Aorta (tissue), 5 donors: ENCODE measurements at regions not wholly inside any gene's neighbourhood (a gene's known extent, or its start where the extent isn't known, plus 50 kb on each side); places are given as distances from the start of the nearest gene placed in this dataset.
"Not testable (repeated sequence)": the region's sequence is repeated elsewhere in the genome, so short reads cannot be mapped to it uniquely, and the experiment has no call there.

ENCODE experiments used
- ATAC-seq: fragments of 200-7000 bp; cut with Tn5 transposase; one replicate; pipeline ENCODE4 v1.9.1; 2022; ENCODE audit warnings: moderate library complexity; ENCODE audit not compliant: low FRiP score
- DNase-seq, 2 donors: peaks; one replicate each; pipeline ENCODE4 v3.0.0-alpha.2; 2020
- H3K27ac ChIP-seq, 2 donors: one replicate each; pipeline ENCODE4 v1.5.1; 2013; ENCODE audit warnings: low read length in 2 of 2, mild to moderate bottlenecking in 2 of 2, moderate library complexity in 2 of 2, control low read depth in 1 of 2, inconsistent platforms in 1 of 2, low read depth in 1 of 2
- H3K27me3 ChIP-seq, 2 donors: one replicate each; pipeline ENCODE4 v1.6.1; 2013; ENCODE audit warnings: control low read depth in 1 of 2, low read length in 1 of 2, mild to moderate bottlenecking in 1 of 2, moderate library complexity in 1 of 2; ENCODE audit not compliant: insufficient read depth in 2 of 2, control insufficient read depth in 1 of 2
- H3K36me3 ChIP-seq, 2 donors: one replicate each; pipeline ENCODE4 v1.6.1; 2013; ENCODE audit warnings: control low read depth in 1 of 2, low read length in 1 of 2, mild to moderate bottlenecking in 1 of 2; ENCODE audit not compliant: insufficient read depth in 2 of 2, control insufficient read depth in 1 of 2
- H3K4me1 ChIP-seq, 2 donors: one replicate each; pipeline ENCODE4 v1.6.1; 2013; ENCODE audit warnings: low read length in 2 of 2, control low read depth in 1 of 2, mild to moderate bottlenecking in 1 of 2, moderate library complexity in 1 of 2; ENCODE audit not compliant: insufficient read depth in 2 of 2, control insufficient read depth in 1 of 2
- H3K4me3 ChIP-seq, 2 donors: one replicate each; pipeline ENCODE4 v1.5.1; 2013; ENCODE audit warnings: low read length in 2 of 2, control low read depth in 1 of 2, mild to moderate bottlenecking in 1 of 2
- H3K9me3 ChIP-seq: one replicate; pipeline ENCODE4 v1.6.1; 2013; ENCODE audit warnings: mild to moderate bottlenecking, low read length; ENCODE audit not compliant: control insufficient read depth
- WGBS, 2 donors: extraction: QIAGEN DNeasy Blood & Tissue Kit; methylation state at CpG; one replicate each; pipeline ENCODE4 v1.1.7; 2013; 5-methylcytosine and 5-hydroxymethylcytosine counted together
- intact Hi-C, 2 donors: fragments of 100-400 bp; cut with DNase I; formaldehyde crosslinking; loops; one replicate each; pipeline versions ENCODE4 v1.14.2 to v1.15.0; 2022
- donor health status: healthy with polysubstance abuse.
- donor health status: Bipolar disorder and iron deficiency.
- donor health status: DM: no; HTN: no; CAD: no.
- donor health status: DM: no; HTN: no; CAD: no.
- donor health status: DM: yes; HTN: yes; CAD: no.

DNA sequence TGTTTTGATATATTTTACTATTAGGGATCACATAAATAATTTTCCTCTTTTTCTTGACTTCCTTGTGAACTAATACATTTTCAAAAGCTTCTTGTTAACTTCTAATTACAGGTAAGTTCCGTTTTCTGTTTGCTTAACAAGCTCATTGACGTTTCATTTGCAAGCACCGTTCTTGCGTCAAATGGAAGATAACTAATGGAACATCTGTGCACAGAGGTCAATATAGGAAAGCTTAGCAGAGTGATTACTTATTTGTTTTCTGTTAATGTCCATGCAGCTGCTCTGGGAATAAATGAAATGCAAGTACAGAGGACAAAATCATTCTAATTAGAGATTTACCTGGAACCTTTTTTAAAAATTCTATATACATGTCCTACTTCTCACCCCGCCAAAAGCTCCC, 115.5 kb upstream of the C2CD4B start:
- no peak for DNase-seq
- Histone ChIP-seq H3K9me3 (no peaks in the 10 kb centered on the region), H3K27ac (no peak overlapping the region), H3K4me1 (no peaks in the 10 kb centered on the region), H3K4me3 (no peak overlapping the region), H3K27me3 (no peaks in the 10 kb centered on the region), H3K36me3 (no peaks in the 10 kb centered on the region)
- no peak for ATAC-seq
- intact Hi-C loops = no loop called here
- WGBS, 2 donors = 63 to 76% methylated on average over 5 of the region's 5 CpGs

DNA sequence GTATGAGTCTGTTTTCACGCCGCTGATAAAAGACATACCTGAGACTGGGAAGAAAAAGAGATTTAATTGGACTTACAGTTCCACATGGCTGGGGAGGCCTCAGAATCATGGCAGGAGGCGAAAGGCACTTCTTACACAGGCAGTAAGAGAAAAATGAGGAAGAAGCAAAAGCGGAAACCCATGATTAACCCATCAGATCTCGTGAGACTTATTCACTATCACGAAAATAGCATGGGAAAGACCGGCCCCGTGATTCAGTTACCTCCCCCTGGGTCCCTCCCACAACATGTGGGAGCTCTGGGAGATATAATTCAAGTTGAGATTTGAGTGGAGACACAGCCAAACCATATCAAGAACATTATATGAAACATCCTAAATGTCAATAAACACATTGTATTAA, 116.7 kb upstream of the C2CD4B start:
- H3K27me3 ChIP-seq, ATAC-seq, H3K9me3 ChIP-seq, H3K36me3 ChIP-seq, H3K4me3 ChIP-seq, H3K27ac ChIP-seq, intact Hi-C loops, DNase-seq, H3K4me1 ChIP-seq: not testable (repeated sequence)
- WGBS, 2 donors = 67 to 71% methylated on average over 8 of the region's 8 CpGs

DNA sequence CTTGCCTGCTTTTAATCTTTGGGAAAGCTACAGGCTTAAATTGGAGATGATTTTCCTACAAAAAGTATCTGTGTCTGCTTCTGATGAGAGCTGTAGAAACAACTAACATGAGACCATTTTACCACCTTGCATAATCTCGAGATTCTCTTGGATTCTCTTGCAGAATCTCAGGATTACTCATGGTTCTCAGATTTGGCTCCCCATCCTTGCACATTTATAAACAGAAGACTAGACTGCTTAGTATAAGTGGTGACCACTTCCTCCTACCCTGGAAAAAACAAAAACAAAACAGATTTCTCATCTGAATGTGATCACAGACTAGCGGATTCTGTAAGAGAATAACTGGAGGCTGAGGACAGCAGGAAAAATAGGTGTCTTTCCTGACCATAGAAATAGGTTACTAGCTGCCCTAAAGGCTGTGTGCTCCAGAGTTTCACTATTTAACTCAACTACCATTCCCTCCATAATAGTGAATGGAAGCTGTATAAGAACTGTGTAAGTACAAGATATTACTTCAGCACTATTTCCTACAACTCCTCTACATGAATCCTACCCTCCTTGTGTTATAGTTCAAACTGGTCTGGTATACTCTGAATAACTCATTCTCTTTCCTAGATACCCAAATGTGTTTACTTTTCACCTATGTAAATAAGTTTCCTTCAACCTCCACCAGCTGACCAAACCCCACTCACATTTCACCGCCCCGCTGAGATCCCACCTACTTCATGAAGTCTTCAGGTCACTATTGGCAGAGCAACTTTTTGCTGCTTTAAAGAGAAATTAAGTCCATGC, 122.2 kb upstream of the C2CD4B start:
- Histone ChIP-seq H3K27me3 (no peaks in the 10 kb centered on the region), H3K4me1 (no peaks in the 10 kb centered on the region), H3K9me3 (no peaks in the 10 kb centered on the region), H3K4me3 (no peak overlapping the region), H3K27ac (no peak overlapping the region), H3K36me3 (no peaks in the 10 kb centered on the region)
- ATAC-seq = no peak
- DNase-seq = no peak
- intact Hi-C loops = no loop called here
- WGBS, 2 donors = 77% methylated on average over 4 of the region's 4 CpGs

DNA sequence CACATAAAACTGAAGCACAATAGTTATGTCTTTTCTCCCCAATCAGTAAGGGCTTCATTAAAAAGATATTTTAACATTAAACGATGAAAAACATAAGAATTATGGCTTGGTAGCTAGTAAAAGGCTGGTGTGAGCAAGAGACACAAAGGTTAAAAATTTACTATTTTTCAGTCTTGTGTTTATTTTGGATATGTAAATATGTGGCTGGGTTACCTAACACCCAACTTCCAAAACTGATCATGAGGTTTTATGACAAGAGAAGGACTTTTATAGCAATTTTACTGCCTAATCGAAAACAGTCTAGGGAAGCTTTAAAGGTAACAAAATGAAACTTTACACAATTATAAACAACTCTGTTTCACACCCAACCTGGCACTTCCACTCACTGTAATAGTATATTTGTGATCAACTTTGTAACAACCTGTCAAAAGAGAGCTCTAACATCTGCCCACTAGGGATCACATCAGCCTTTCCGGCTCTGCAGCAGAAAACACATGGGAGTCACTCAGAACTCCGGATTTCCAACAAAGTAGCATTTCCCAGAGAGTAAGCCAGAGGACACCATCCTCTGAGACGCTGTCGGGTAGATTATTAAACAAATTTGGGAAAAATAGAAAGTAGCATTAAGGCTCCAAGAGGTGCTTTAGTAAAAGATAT, 123.4 kb upstream of the C2CD4B start:
- ATAC-seq (no peak), DNase-seq (no peak)
- no peaks in the 10 kb centered on the region for H3K4me1 ChIP-seq
- intact Hi-C loops = no loop called here
- no peaks in the 10 kb centered on the region for H3K27me3 ChIP-seq
- no peaks in the 10 kb centered on the region for H3K36me3 ChIP-seq
- no peaks in the 10 kb centered on the region for H3K9me3 ChIP-seq
- H3K4me3 ChIP-seq = no peak overlapping the region
- H3K27ac ChIP-seq = no peak overlapping the region
- WGBS, 2 donors = 77 to 85% methylated on average over 6 of the region's 6 CpGs

DNA sequence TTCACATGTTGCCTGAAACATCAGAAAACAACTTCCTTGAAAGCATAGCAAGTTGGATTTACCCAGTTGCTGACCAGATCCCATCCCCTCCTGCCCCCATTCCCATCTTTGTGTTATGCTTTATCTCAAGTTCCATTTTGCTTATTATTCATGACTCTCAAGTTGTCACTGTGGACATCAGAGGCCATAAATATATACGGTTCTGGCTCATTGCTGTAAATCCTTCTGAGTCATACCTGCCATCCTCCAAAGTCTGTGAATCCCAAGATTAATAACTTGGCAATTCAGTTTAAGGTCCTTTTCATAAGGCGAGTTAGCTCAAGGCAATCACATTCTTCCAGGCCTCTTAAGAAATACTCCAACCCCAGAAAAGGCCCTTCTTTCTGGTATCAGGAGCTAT, 126.2 kb upstream of the C2CD4B start:
- no peak overlapping the region for H3K4me3 ChIP-seq
- no peaks in the 10 kb centered on the region for H3K9me3 ChIP-seq
- no peaks in the 10 kb centered on the region for H3K27me3 ChIP-seq
- intact Hi-C loops = no loop called here
- ATAC-seq = no peak
- no peak overlapping the region for H3K27ac ChIP-seq
- WGBS, 2 donors = 74 to 82% methylated on average over 2 of the region's 2 CpGs
- no peak for DNase-seq
- no peaks in the 10 kb centered on the region for H3K4me1 ChIP-seq
- H3K36me3 ChIP-seq = no peaks in the 10 kb centered on the region

DNA sequence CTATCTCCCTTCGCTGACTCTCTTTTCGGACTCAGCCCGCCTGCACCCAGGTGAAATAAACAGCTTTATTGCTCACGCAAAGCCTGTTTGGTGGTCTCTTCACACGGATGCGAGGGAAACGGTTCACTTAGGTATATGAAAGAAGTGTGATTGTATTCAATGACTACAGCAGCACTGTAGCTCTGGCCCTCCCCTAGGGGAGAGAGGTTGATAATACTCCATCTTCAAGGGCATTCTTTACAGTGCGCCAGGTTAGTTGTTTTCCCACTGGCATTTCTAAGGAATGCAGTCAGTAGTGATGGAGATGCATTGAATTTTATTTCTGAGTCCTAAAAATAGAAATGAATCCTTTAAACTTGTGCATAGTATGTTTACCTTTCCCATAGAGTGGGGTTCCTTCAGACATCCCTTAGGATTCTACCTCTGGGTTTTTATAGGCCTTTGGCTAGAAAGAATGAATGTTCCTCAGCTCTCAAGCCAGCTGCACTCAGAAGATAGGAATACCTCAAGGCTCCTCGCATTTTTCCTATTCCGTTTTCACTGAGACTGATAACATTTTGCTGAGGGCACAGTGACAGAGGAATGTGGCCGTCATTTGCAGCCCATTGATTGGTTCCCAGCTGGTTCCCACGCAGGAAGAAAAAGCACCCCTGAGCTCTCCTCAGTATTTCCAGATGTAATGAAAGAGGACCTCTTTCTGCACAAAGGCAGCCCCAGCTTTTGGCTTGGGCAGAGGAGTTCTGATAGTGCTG, 131.8 kb upstream of the C2CD4B start:
- H3K4me3 ChIP-seq = no peak overlapping the region

DNA sequence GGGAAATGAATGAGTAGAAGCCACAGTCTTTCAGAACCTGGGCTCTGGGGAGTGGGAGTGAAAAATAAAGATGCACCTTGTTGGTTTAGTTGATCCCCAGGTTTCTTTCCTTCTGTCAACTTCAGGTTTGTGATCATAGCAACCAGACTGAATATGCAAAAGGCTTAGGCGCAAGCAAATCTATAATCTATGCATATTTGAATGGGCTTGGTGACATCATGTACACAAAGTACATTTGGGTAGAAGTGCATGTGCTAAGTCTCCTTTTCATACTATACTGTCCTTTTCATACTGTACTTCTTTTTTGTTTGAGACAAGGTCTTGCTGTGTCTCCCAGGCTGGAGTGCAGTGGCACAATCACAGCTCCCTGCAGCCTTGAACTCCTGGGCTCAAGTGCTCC, 132.4 kb upstream of the C2CD4B start:
- H3K27ac ChIP-seq = no peak overlapping the region
- H3K4me1 ChIP-seq = no peaks in the 10 kb centered on the region
- DNase-seq = no peak
- H3K9me3 ChIP-seq = no peaks in the 10 kb centered on the region
- H3K27me3 ChIP-seq = peaks cover 0 to 2% of the 10 kb centered on the region in 2 donors
- intact Hi-C loops = no loop called here
- ATAC-seq = no peak
- no peak overlapping the region for H3K4me3 ChIP-seq
- H3K36me3 ChIP-seq = no peaks in the 10 kb centered on the region
- 97 to 99% methylated on average over 1 of the region's 1 CpG for WGBS, 2 donors

More for the DNA sequence above, 131.8 kb upstream of the C2CD4B start:
- Histone ChIP-seq H3K36me3 (no peaks in the 10 kb centered on the region), H3K27me3 (peaks cover 0 to 2% of the 10 kb centered on the region in 2 donors), H3K9me3 (no peaks in the 10 kb centered on the region), H3K4me1 (no peaks in the 10 kb centered on the region), H3K27ac (no peak overlapping the region)
- intact Hi-C loops = no loop called here
- DNase-seq (no peak), ATAC-seq (no peak)
- 54 to 69% methylated on average over 11 to 12 of the region's 12 CpGs for whole genome bisulfite sequencing, 2 donors

DNA sequence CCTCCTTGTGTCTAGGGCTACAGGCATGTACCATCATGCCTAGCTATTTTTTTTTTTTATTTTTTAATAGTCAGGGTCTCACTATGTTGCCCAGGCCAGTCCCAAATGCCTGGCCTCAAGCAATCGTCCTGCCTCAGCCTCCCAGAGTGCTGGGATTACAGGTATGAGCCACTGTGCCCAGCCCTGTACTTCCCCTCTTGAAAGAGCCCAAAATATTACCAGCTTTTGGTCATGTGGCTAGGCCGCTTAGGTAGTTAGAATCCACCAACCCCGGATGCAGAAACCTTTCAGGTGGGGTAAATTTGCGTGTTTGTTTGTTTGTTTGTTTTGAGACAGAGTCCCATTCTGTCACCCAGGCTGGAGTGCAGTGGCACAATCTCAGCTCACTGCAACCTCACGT, 132.8 kb upstream of the C2CD4B start:
- no peaks in the 10 kb centered on the region for H3K36me3 ChIP-seq
- no peak overlapping the region for H3K4me3 ChIP-seq
- WGBS, 2 donors = 89% methylated on average over 5 of the region's 5 CpGs
- no peak overlapping the region for H3K27ac ChIP-seq
- ATAC-seq = no peak
- H3K9me3 ChIP-seq = no peaks in the 10 kb centered on the region
- H3K4me1 ChIP-seq = no peaks in the 10 kb centered on the region
- intact Hi-C loops = no loop called here
- DNase-seq = no peak
- peaks cover 0 to 2% of the 10 kb centered on the region in 2 donors for H3K27me3 ChIP-seq
